CD4-positive, alpha-beta T cell (primary cell): ENCODE measurements at regions not wholly inside any gene's neighbourhood (a gene's known extent, or its start where the extent isn't known, plus 50 kb on each side); places are given as distances from the start of the nearest gene placed in this dataset.

Source experiments
- ATAC-seq: fragments of 200-7000 bp; cut with Tn5 transposase; one replicate; pipeline ENCODE4 v1.10.0; 2022; ENCODE audit warnings: mild to moderate bottlenecking; ENCODE audit not compliant: poor library complexity
- CTCF ChIA-PET: fragments of 350-600 bp; sonication (Branson Sonifier 250); formaldehyde crosslinking; loops from one replicate; lab custom pipeline; 2021; ENCODE audit warnings: antibody characterized with exemption, inconsistent platforms; lab: Charles Lee
- POLR2A ChIA-PET: fragments of 350-600 bp; sonication (Branson Sonifier 250); formaldehyde crosslinking; loops from one replicate; lab custom pipeline; 2021; ENCODE audit warnings: antibody characterized with exemption, inconsistent platforms; lab: Charles Lee
- DNase-seq, 14 experiments: peaks; one replicate each; pipeline ENCODE4 v3.0.0-alpha.2; 2013 to 2020; ENCODE audit warnings: mixed read lengths in 2 of 14
- H3K27ac ChIP-seq, 2 donors: one replicate each; pipeline versions ENCODE4 v1.5.1 to v1.7.0; 2013; ENCODE audit warnings: low read length in 2 of 2, low read depth in 1 of 2, mild to moderate bottlenecking in 1 of 2
- H3K27me3 ChIP-seq, 2 experiments: 1 replicate in 1 of 2; 2 replicates in 1 of 2; pipeline versions ENCODE4 v1.6.1 to v1.7.0; 2013; ENCODE audit warnings: low read length in 2 of 2, control low read depth in 1 of 2, mild to moderate bottlenecking in 1 of 2, moderate library complexity in 1 of 2; ENCODE audit not compliant: insufficient read depth in 2 of 2, control insufficient read depth in 1 of 2
- H3K36me3 ChIP-seq: one replicate; pipeline ENCODE4 v1.6.1; 2013; ENCODE audit warnings: low read length, control low read depth; ENCODE audit not compliant: insufficient read depth
- H3K4me1 ChIP-seq: one replicate; pipeline ENCODE4 v1.6.1; 2013; ENCODE audit warnings: low read length, control low read depth; ENCODE audit not compliant: insufficient read depth
- H3K4me3 ChIP-seq: one replicate; pipeline ENCODE4 v1.5.1; 2013; ENCODE audit warnings: mild to moderate bottlenecking, low read length, moderate library complexity
- H3K9me3 ChIP-seq, 2 experiments: 1 replicate in 1 of 2; 2 replicates in 1 of 2; pipeline versions ENCODE4 v1.6.1 to v1.7.0; 2013; ENCODE audit warnings: low read length in 2 of 2, mild to moderate bottlenecking in 2 of 2, control low read depth in 1 of 2, moderate library complexity in 1 of 2; ENCODE audit not compliant: control insufficient read depth in 1 of 2, insufficient read depth in 1 of 2
- H3K27ac Mint-ChIP-seq: one replicate; pipeline ENCODE4 v1.8.0; 2020; ENCODE audit warnings: mixed read lengths
- H3K27me3 Mint-ChIP-seq: one replicate; pipeline ENCODE4 v1.8.0; 2021; ENCODE audit warnings: mixed read lengths
- H3K36me3 Mint-ChIP-seq: one replicate; pipeline ENCODE4 v1.8.0; 2021; ENCODE audit warnings: low read depth, mixed read lengths
- H3K4me1 Mint-ChIP-seq: one replicate; pipeline ENCODE4 v1.8.0; 2021; ENCODE audit warnings: low read depth, mixed read lengths
- H3K4me3 Mint-ChIP-seq: one replicate; pipeline ENCODE4 v1.8.0; 2020; ENCODE audit warnings: mild to moderate bottlenecking, mixed read lengths
- H3K9me3 Mint-ChIP-seq: one replicate; pipeline ENCODE4 v1.8.0; 2020; ENCODE audit warnings: mixed read lengths
- intact Hi-C, 2 experiments: fragments of 100-400 bp; cut with DNase I in 1 of 2; cut with micrococcal nuclease in 1 of 2; formaldehyde crosslinking; loops; one replicate each; pipeline versions ENCODE4 v1.15.1 to v1.9.0; 2023 to 2025; cut with DNase I, micrococcal nuclease
- TF ChIP-seq, protein P1 (sequence below): fragments of 200-600 bp; IDR thresholded peaks from one replicate; pipeline ENCODE4 v1.8.0; 2022; ENCODE audit warnings: antibody characterized with exemption, mild to moderate bottlenecking

- TF ChIP-seq, protein P1, sequence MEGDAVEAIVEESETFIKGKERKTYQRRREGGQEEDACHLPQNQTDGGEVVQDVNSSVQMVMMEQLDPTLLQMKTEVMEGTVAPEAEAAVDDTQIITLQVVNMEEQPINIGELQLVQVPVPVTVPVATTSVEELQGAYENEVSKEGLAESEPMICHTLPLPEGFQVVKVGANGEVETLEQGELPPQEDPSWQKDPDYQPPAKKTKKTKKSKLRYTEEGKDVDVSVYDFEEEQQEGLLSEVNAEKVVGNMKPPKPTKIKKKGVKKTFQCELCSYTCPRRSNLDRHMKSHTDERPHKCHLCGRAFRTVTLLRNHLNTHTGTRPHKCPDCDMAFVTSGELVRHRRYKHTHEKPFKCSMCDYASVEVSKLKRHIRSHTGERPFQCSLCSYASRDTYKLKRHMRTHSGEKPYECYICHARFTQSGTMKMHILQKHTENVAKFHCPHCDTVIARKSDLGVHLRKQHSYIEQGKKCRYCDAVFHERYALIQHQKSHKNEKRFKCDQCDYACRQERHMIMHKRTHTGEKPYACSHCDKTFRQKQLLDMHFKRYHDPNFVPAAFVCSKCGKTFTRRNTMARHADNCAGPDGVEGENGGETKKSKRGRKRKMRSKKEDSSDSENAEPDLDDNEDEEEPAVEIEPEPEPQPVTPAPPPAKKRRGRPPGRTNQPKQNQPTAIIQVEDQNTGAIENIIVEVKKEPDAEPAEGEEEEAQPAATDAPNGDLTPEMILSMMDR = no peak
- no peak for DNase-seq
- POLR2A ChIA-PET = no interaction called here
- CTCF ChIA-PET = no interaction called here
- H3K9me3 ChIP-seq = peaks cover 0 to 4% of the 10 kb centered on the region in 2 experiments
- no peak overlapping the region for H3K27ac Mint-ChIP-seq
- H3K36me3 ChIP-seq = no peaks in the 10 kb centered on the region
- no peaks in the 10 kb centered on the region for H3K36me3 Mint-ChIP-seq
- peaks cover 5% of the 10 kb centered on the region for H3K9me3 Mint-ChIP-seq
- no peak overlapping the region for H3K27ac ChIP-seq
- H3K4me1 ChIP-seq = no peaks in the 10 kb centered on the region
- H3K27me3 Mint-ChIP-seq = no peaks in the 10 kb centered on the region
- no peak for ATAC-seq
- no peak overlapping the region for H3K4me3 ChIP-seq
- no peaks in the 10 kb centered on the region for H3K27me3 ChIP-seq
- no peak overlapping the region for H3K4me3 Mint-ChIP-seq
- H3K4me1 Mint-ChIP-seq = no peaks in the 10 kb centered on the region
- intact Hi-C loops = no loop called here
These were observed 626.2 kb upstream of the TMPRSS15 start for GRCh38 chr21:19029816-19030215.

DNA sequence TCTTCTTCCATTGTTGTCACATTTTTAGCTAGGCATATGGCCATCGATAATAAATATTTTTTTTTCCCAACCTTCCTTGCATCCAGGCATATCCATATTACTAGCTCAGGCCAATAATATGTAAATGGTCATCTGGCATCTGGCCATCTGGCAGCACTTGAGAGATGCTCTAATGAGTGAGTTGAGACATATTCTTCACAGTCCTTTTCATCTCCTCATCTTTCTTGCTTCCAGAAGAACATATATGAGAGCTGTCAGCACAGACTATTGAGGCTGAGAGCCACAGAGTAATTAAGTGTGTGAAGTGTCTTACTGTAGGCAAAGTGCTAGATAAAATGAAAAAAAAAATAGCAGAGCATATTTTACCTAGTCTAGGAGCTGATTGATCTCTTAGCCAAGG lies 628.4 kb upstream of the TMPRSS15 start:
- Histone ChIP-seq H3K9me3 (peaks cover 3 to 4% of the 10 kb centered on the region in 2 experiments), H3K27ac (no peak overlapping the region), H3K36me3 (no peaks in the 10 kb centered on the region), H3K4me3 (no peak overlapping the region), H3K4me1 (no peaks in the 10 kb centered on the region), H3K27me3 (no peaks in the 10 kb centered on the region)
- intact Hi-C loops = no loop called here
- ChIA-PET POLR2A (no interaction called here), CTCF (no interaction called here)
- Mint-ChIP-seq H3K27me3 (no peaks in the 10 kb centered on the region), H3K9me3 (peaks cover 5% of the 10 kb centered on the region), H3K36me3 (no peaks in the 10 kb centered on the region), H3K4me1 (no peaks in the 10 kb centered on the region), H3K27ac (no peak overlapping the region), H3K4me3 (no peak overlapping the region)
- DNase-seq = no peak
- TF ChIP-seq, protein P1 = no peak
- ATAC-seq = no peak

- Histone ChIP-seq H3K4me3 (no peak overlapping the region), H3K27ac (no peak overlapping the region), H3K36me3 (no peaks in the 10 kb centered on the region), H3K4me1 (no peaks in the 10 kb centered on the region), H3K9me3 (peaks cover 4 to 6% of the 10 kb centered on the region in 2 experiments), H3K27me3 (no peaks in the 10 kb centered on the region)
- Mint-ChIP-seq H3K4me1 (no peaks in the 10 kb centered on the region), H3K27me3 (no peaks in the 10 kb centered on the region), H3K4me3 (no peak overlapping the region), H3K27ac (no peak overlapping the region), H3K36me3 (no peaks in the 10 kb centered on the region), H3K9me3 (peaks cover 10% of the 10 kb centered on the region)
- DNase-seq (no peak), ATAC-seq (no peak)
- ChIA-PET CTCF (no interaction called here), POLR2A (no interaction called here)
- intact Hi-C loops = no loop called here
- TF ChIP-seq, protein P1 = no peak
These were observed 630.5 kb upstream of the TMPRSS15 start for GRCh38 chr21:19034041-19034440.
